NCI-H146 treated with DMSO at 0.1 percent for 48 hours (cell line): ENCODE measurements at regions not wholly inside any gene's neighbourhood (a gene's known extent, or its start where the extent isn't known, plus 50 kb on each side); places are given as distances from the start of the nearest gene placed in this dataset.
A peak's percentile ranks its signal among the peaks of the same experiment; 100 is the strongest.
"Not testable (repeated sequence)": the region's sequence is repeated elsewhere in the genome, so short reads cannot be mapped to it uniquely, and the experiment has no call there.

Experiments used
- DNase-seq: peaks from one replicate; lab custom pipeline; 2025; ENCODE audit not compliant: unreplicated experiment; lab: John Stamatoyannopoulos, UW

GRCh38 chr11:67806183-67806582, 131.8 kb upstream of the ALDH3B2 start:
- DNase-seq, result not testable (repeated sequence)

GRCh38 chr11:67805253-67806126, 131.1 kb upstream of the ALDH3B2 start:
- peak; percentile 21 for DNase-seq

GRCh38 chr11:67804435-67805252, 130.2 kb upstream of the ALDH3B2 start:
- DNase-seq, result not testable (repeated sequence)

GRCh38 chr11:67803519-67803918, 129.1 kb upstream of the ALDH3B2 start:
- not testable (repeated sequence) for DNase-seq

- DNase-seq, result not testable (repeated sequence)
Measured at GRCh38 chr11:67803055-67803454, 128.6 kb upstream of the ALDH3B2 start.

- DNase-seq, result not testable (repeated sequence)
Measured at GRCh38 chr11:67802623-67803022, 128.2 kb upstream of the ALDH3B2 start.

GRCh38 chr11:67801397-67801796, 127.0 kb upstream of the ALDH3B2 start:
- DNase-seq, result not testable (repeated sequence)

- not testable (repeated sequence) for DNase-seq
Measured at GRCh38 chr11:67800591-67800990, 126.2 kb upstream of the ALDH3B2 start.

GRCh38 chr11:67799808-67800207, 125.4 kb upstream of the ALDH3B2 start:
- DNase-seq, result not testable (repeated sequence)

GRCh38 chr11:67797726-67798521, 123.5 kb upstream of the ALDH3B2 start:
- not testable (repeated sequence) for DNase-seq

GRCh38 chr11:67795746-67796145, 121.3 kb upstream of the ALDH3B2 start:
- no peak for DNase-seq

- DNase-seq, result not testable (repeated sequence)
Measured at GRCh38 chr11:67793750-67794149, 119.3 kb upstream of the ALDH3B2 start.

GRCh38 chr11:67792273-67792990, 118.0 kb upstream of the ALDH3B2 start:
- DNase-seq, result not testable (repeated sequence)

- DNase-seq, result not testable (repeated sequence)
Measured at GRCh38 chr11:67791598-67792170, 117.3 kb upstream of the ALDH3B2 start.

GRCh38 chr11:67788341-67788695, 113.9 kb upstream of the ALDH3B2 start:
- DNase-seq, result not testable (repeated sequence)

- DNase-seq, result not testable (repeated sequence)
Measured at GRCh38 chr11:67787681-67788340, 113.4 kb upstream of the ALDH3B2 start.

GRCh38 chr11:67781967-67782366, 107.5 kb upstream of the ALDH3B2 start:
- DNase-seq, result not testable (repeated sequence)

GRCh38 chr11:67781506-67781905, 107.1 kb upstream of the ALDH3B2 start:
- not testable (repeated sequence) for DNase-seq

- no peak for DNase-seq
Measured at GRCh38 chr11:67780056-67780455, 105.6 kb upstream of the ALDH3B2 start.
